HCT116 (cell line): ENCODE measurements at regions not wholly inside any gene's neighbourhood (a gene's known extent, or its start where the extent isn't known, plus 50 kb on each side); places are given as distances from the start of the nearest gene placed in this dataset.

Experiments
- ATAC-seq: fragments of 200-7000 bp; cut with Tn5 transposase; 2 replicates; pipeline ENCODE4 v1.9.1; 2020; ENCODE audit warnings: mild to moderate bottlenecking, moderate library complexity
- BruUV-seq: library from RNA; stranded (reverse); fragments of 400-500 nt; replicated peaks from 2 replicates; lab custom pipeline; 2021; lab: Mats Ljungman, UMichigan
- CTCF ChIA-PET: fragments of 300-600 bp; sonication (Branson Sonifier 250); formaldehyde crosslinking; loops from one replicate; lab custom pipeline; 2021; ENCODE audit warnings: antibody characterized with exemption; lab: Charles Lee
- POLR2A ChIA-PET: fragments of 300-600, 350-600 bp; sonication (Branson Sonifier 250); formaldehyde crosslinking; loops from one replicate; lab custom pipeline; 2021; ENCODE audit warnings: antibody characterized with exemption; lab: Charles Lee
- RAD21 ChIA-PET, 2 experiments: fragments of 300-600 bp; sonication (Branson Sonifier 250); formaldehyde crosslinking; loops; one replicate each; lab custom pipeline; 2023; ENCODE audit warnings: low total read pairs in 2 of 2; ENCODE audit not compliant: uncharacterized antibody in 2 of 2, unreplicated experiment in 2 of 2, low non-redundant PET in 1 of 2; lab: Charles Lee
- DNase-seq: peaks from one replicate; pipeline ENCODE4 v3.0.0-alpha.2; 2010; ENCODE audit warnings: low read depth, low spot score
- H2AFZ ChIP-seq: fragments of 200-600 bp; shearing (Covaris generic), sonication (generic); 2 replicates; pipeline ENCODE4 v1.6.1; 2017; ENCODE audit warnings: low read depth, mixed run types, mixed read lengths, antibody characterized with exemption, low read length; ENCODE audit not compliant: poor library complexity, severe bottlenecking
- H3K27ac ChIP-seq: 2 replicates; pipeline ENCODE4 v1.5.1; 2012; ENCODE audit warnings: low read depth, low read length
- H3K27me3 ChIP-seq: fragments of 200-600 bp; sonication (generic); 2 replicates; pipeline ENCODE4 v1.6.1; 2016; ENCODE audit warnings: mixed run types, low read length, mixed read lengths; ENCODE audit not compliant: insufficient read depth
- H3K36me3 ChIP-seq, 2 experiments: fragments of 200-500 bp in 1 of 2; fragments of 200-600 bp in 1 of 2; sonication (Bioruptor generic) in 1 of 2; sonication (generic) in 1 of 2; 2 replicates each; pipeline versions ENCODE4 v1.5.1 to v1.6.1; 2014 to 2016; ENCODE audit warnings: low read length in 2 of 2, inconsistent platforms in 1 of 2, mixed read lengths in 1 of 2, mixed run types in 1 of 2; ENCODE audit not compliant: insufficient read depth in 2 of 2, control insufficient read depth in 1 of 2
- H3K4me1 ChIP-seq, 2 experiments: fragments of 200-600 bp in 1 of 2; sonication (generic) in 1 of 2; 2 replicates each; pipeline versions ENCODE4 v1.5.1 to v1.6.1; 2012 to 2017; ENCODE audit warnings: low read length in 2 of 2, inconsistent platforms in 1 of 2, mild to moderate bottlenecking in 1 of 2, mixed read lengths in 1 of 2, mixed run types in 1 of 2, moderate library complexity in 1 of 2; ENCODE audit not compliant: insufficient read depth in 2 of 2, control insufficient read depth in 1 of 2
- H3K4me2 ChIP-seq: fragments of 200-600 bp; sonication (generic); 2 replicates; pipeline ENCODE4 v1.6.1; 2017; ENCODE audit warnings: mixed run types, low read length, mixed read lengths
- H3K4me3 ChIP-seq, 2 experiments: fragments of 200-600 bp in 1 of 2; sonication (generic) in 1 of 2; replicated peaks in 1 of 2; 2 replicates each; pipeline ENCODE4 v1.5.1; 2011 to 2016; ENCODE audit warnings: low read length in 2 of 2, control low read depth in 1 of 2, low read depth in 1 of 2, mild to moderate bottlenecking in 1 of 2, mixed read lengths in 1 of 2, mixed run types in 1 of 2
- H3K79me2 ChIP-seq: fragments of 200-600 bp; sonication (generic); 2 replicates; pipeline ENCODE4 v1.6.1; 2017; ENCODE audit warnings: mild to moderate bottlenecking, mixed run types, low read length, moderate library complexity, mixed read lengths; ENCODE audit not compliant: insufficient read depth
- H3K9ac ChIP-seq: fragments of 200-600 bp; sonication (generic); 2 replicates; pipeline ENCODE4 v1.6.1; 2016; ENCODE audit warnings: low read length, mixed read lengths
- H3K9me2 ChIP-seq: fragments of 200-600 bp; sonication (generic), shearing (Covaris generic); 2 replicates; pipeline ENCODE4 v1.6.1; 2017; ENCODE audit warnings: mixed run types, mild to moderate bottlenecking, moderate library complexity; ENCODE audit not compliant: insufficient read depth
- H3K9me3 ChIP-seq, 2 experiments: fragments of 200-500 bp in 1 of 2; fragments of 200-600 bp in 1 of 2; sonication (Bioruptor generic) in 1 of 2; sonication (generic) in 1 of 2; 2 replicates each; pipeline ENCODE4 v1.6.1; 2014 to 2017; ENCODE audit warnings: low read length in 2 of 2, mixed read lengths in 2 of 2, inconsistent platforms in 1 of 2, low read depth in 1 of 2, mild to moderate bottlenecking in 1 of 2, mixed run types in 1 of 2, moderate library complexity in 1 of 2; ENCODE audit not compliant: control insufficient read depth in 1 of 2, insufficient read depth in 1 of 2
- H4K20me1 ChIP-seq: fragments of 200-600 bp; sonication (generic), shearing (Covaris generic); 2 replicates; pipeline ENCODE4 v1.6.1; 2017; ENCODE audit warnings: mixed run types, mild to moderate bottlenecking, moderate library complexity; ENCODE audit not compliant: insufficient read depth
- ATF3 ChIP-seq: IDR thresholded peaks from 2 replicates; pipeline ENCODE4 v1.6.1; 2012
- CEBPB ChIP-seq: IDR thresholded peaks from 2 replicates; pipeline ENCODE4 v1.6.1; 2012; ENCODE audit warnings: low read depth
- JUND ChIP-seq: IDR thresholded peaks from 2 replicates; pipeline ENCODE4 v1.6.1; 2012
- RAD21 ChIP-seq: IDR thresholded peaks from 2 replicates; pipeline ENCODE4 v1.6.1; 2012; ENCODE audit warnings: low read depth, mild to moderate bottlenecking
- SP1 ChIP-seq: IDR thresholded peaks from 2 replicates; pipeline ENCODE4 v1.6.1; 2012; ENCODE audit warnings: low read depth
- TCF7L2 ChIP-seq: IDR thresholded peaks from 2 replicates; pipeline ENCODE4 v1.7.0; 2011; ENCODE audit warnings: borderline replicate concordance, inconsistent platforms; ENCODE audit not compliant: insufficient read depth, insufficient read length; ENCODE audit errors: extremely low read depth
- YY1 ChIP-seq: IDR thresholded peaks from 2 replicates; pipeline ENCODE4 v1.6.1; 2011; ENCODE audit warnings: low read length, low read depth, moderate library complexity, mild to moderate bottlenecking; ENCODE audit not compliant: insufficient replicate concordance; ENCODE audit errors: extremely low read depth
- ZBTB33 ChIP-seq: IDR thresholded peaks from 2 replicates; pipeline ENCODE4 v1.6.1; 2011; ENCODE audit warnings: mild to moderate bottlenecking, low read length, moderate library complexity; ENCODE audit not compliant: insufficient replicate concordance; ENCODE audit errors: extremely low read depth
- ZNF274 ChIP-seq: fragments of 200-500 bp; sonication (Bioruptor generic); IDR thresholded peaks from 2 replicates; pipeline ENCODE4 v1.6.1; 2014; ENCODE audit warnings: mild to moderate bottlenecking, low read depth, low read length, inconsistent platforms
- intact Hi-C: fragments of 100-400 bp; cut with micrococcal nuclease; formaldehyde crosslinking; loops from 2 replicates; pipeline ENCODE4 v1.10.0; 2022
- TF ChIP-seq, protein P1 (sequence below): IDR thresholded peaks from 2 replicates; pipeline ENCODE4 v1.6.1; 2012
- TF ChIP-seq, protein P2 (sequence below), 3 experiments: fragments of 200-600 bp in 1 of 3; sonication (generic) in 1 of 3; IDR thresholded peaks in 2 of 3; conservative IDR thresholded peaks in 1 of 3; 2 replicates each; pipeline ENCODE4 v1.5.1; 2012 to 2017; ENCODE audit warnings: low read depth in 2 of 3, low read length in 2 of 3, antibody characterized with exemption in 1 of 3, borderline replicate concordance in 1 of 3, control low read depth in 1 of 3, mild to moderate bottlenecking in 1 of 3, mixed read lengths in 1 of 3, mixed run types in 1 of 3, moderate library complexity in 1 of 3; ENCODE audit not compliant: insufficient read depth in 1 of 3

DNA sequence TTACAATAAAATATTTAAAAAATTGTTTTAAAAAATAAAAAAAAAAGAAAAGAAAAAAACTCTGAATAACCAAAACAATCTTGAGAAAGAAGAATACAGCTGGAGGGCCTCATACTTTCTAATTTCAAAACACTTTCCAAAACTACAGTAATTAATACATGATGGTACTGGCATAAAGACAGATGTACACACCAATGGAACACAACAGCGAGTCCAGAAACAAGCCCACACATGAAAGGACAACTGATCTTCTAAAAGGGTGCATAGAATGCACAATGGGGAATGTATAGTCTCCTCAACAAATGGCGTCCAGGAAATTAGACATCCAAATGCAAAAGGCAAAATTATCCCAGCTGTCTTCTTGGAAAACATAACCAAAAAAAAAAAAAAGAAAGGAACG is 99.6 kb downstream of the LURAP1L start:
- POLR2A ChIA-PET, result no interaction called here
- Histone ChIP-seq H3K36me3 (no peaks in the 10 kb centered on the region), H3K79me2 (no peaks in the 10 kb centered on the region), H3K4me1 (no peaks in the 10 kb centered on the region), H3K9me3 (no peaks in the 10 kb centered on the region), H3K27ac (no peak overlapping the region), H3K9ac (no peak overlapping the region), H3K9me2 (no peaks in the 10 kb centered on the region), H3K27me3 (no peaks in the 10 kb centered on the region), H4K20me1 (no peaks in the 10 kb centered on the region; the same call in 1 of the 2 replicates), H3K4me3 (no peak overlapping the region), H3K4me2 (no peak overlapping the region), H2AFZ (no peak overlapping the region)
- no peak for ATAC-seq
- RAD21 ChIA-PET, result no interaction called here
- no TSS peak for BruUV-seq
- intact Hi-C loops, result no loop called here
- CTCF ChIA-PET, result no interaction called here
- DNase-seq, result no peak
- TF ChIP-seq, protein P1, sequence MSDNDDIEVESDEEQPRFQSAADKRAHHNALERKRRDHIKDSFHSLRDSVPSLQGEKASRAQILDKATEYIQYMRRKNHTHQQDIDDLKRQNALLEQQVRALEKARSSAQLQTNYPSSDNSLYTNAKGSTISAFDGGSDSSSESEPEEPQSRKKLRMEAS, result no peak
- TF ChIP-seq RAD21 (no peak), TCF7L2 (no peak), JUND (no peak), YY1 (no peak), CEBPB (no peak), ZNF274 (no peak)
- TF ChIP-seq, protein P2, sequence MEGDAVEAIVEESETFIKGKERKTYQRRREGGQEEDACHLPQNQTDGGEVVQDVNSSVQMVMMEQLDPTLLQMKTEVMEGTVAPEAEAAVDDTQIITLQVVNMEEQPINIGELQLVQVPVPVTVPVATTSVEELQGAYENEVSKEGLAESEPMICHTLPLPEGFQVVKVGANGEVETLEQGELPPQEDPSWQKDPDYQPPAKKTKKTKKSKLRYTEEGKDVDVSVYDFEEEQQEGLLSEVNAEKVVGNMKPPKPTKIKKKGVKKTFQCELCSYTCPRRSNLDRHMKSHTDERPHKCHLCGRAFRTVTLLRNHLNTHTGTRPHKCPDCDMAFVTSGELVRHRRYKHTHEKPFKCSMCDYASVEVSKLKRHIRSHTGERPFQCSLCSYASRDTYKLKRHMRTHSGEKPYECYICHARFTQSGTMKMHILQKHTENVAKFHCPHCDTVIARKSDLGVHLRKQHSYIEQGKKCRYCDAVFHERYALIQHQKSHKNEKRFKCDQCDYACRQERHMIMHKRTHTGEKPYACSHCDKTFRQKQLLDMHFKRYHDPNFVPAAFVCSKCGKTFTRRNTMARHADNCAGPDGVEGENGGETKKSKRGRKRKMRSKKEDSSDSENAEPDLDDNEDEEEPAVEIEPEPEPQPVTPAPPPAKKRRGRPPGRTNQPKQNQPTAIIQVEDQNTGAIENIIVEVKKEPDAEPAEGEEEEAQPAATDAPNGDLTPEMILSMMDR (IDR thresholded peaks at IDR 0.05 in 2 of 3, conservative IDR thresholded peaks at IDR 0.05 in 1 of 3; ENCODE audit: borderline replicate concordance in 1 of 3, insufficient read depth in 1 of 3, low read depth in 2 of 3, low read length in 2 of 3), result no peak

GRCh38 chr9:12875191-12875590 is 100.4 kb downstream of the LURAP1L start:
- no peaks in the 10 kb centered on the region for H3K9me3 ChIP-seq
- no peaks in the 10 kb centered on the region for H3K4me1 ChIP-seq
- TF ChIP-seq ZBTB33 (no peak), ZNF274 (no peak), ATF3 (no peak), SP1 (no peak)
- POLR2A ChIA-PET, result no interaction called here
- H3K9me2 ChIP-seq, result no peaks in the 10 kb centered on the region
- no peaks in the 10 kb centered on the region; the same call in 1 of the 2 replicates for H4K20me1 ChIP-seq
- H3K27ac ChIP-seq, result no peak overlapping the region
- no peak overlapping the region for H3K4me3 ChIP-seq
- RAD21 ChIA-PET, result no interaction called here
- H2AFZ ChIP-seq, result no peak overlapping the region
- no peak overlapping the region for H3K9ac ChIP-seq
- intact Hi-C loops, result no loop called here
- no peak for DNase-seq
- H3K4me2 ChIP-seq, result no peak overlapping the region
- BruUV-seq, result no TSS peak
- no peaks in the 10 kb centered on the region for H3K79me2 ChIP-seq
- H3K36me3 ChIP-seq, result no peaks in the 10 kb centered on the region
- CTCF ChIA-PET, result no interaction called here
- H3K27me3 ChIP-seq, result no peaks in the 10 kb centered on the region
- no peak for ATAC-seq
